ENCODE measurements at regions not wholly inside any gene's neighbourhood (a gene's known extent, or its start where the extent isn't known, plus 50 kb on each side); places are given as distances from the start of the nearest gene placed in this dataset.

- no peaks in the 10 kb centered on the region for H3K36me3 Mint-ChIP-seq (ENCODE audit: low read depth, unreplicated experiment)
- no peaks in the 10 kb centered on the region for H3K4me1 ChIP-seq (ENCODE audit: insufficient read depth, low read length)
- H3K9ac ChIP-seq (ENCODE audit: low read length), result no peak overlapping the region
- H3K36me3 ChIP-seq (ENCODE audit: insufficient read depth, low read length), result no peaks in the 10 kb centered on the region
- no peak overlapping the region for H3K4me3 ChIP-seq (ENCODE audit: insufficient read depth, low read depth, low read length)
- no peak for DNase-seq (ENCODE audit: low read depth)
- no peaks in the 10 kb centered on the region for H3K9me3 ChIP-seq (ENCODE audit: insufficient read depth, low read depth, low read length)
- H3K4me2 ChIP-seq (ENCODE audit: low read length), result no peak overlapping the region
- H3K27ac ChIP-seq (ENCODE audit: low read depth, low read length), result no peak overlapping the region
- no peaks in the 10 kb centered on the region for H4K20me1 ChIP-seq (ENCODE audit: insufficient read depth, low read length)
- H3K27me3 Mint-ChIP-seq (ENCODE audit: low read depth, unreplicated experiment), result peaks cover 3% of the 10 kb centered on the region
- TF ChIP-seq CTCF (IDR thresholded peaks at IDR 0.05; ENCODE audit: insufficient read depth, low read depth, low read length), result no peak
- TF ChIP-seq EZH2 (IDR thresholded peaks at IDR 0.05; ENCODE audit: insufficient read depth, low read length), result no peak
- H3K4me3 Mint-ChIP-seq (ENCODE audit: unreplicated experiment), result no peak overlapping the region
- H3K4me1 Mint-ChIP-seq (ENCODE audit: low read depth, unreplicated experiment), result no peaks in the 10 kb centered on the region
- no peak for FAIRE-seq
- H3K9me3 Mint-ChIP-seq (ENCODE audit: unreplicated experiment), result peaks cover 6% of the 10 kb centered on the region
- H3K79me2 ChIP-seq (ENCODE audit: insufficient read depth, low read length), result no peaks in the 10 kb centered on the region
- H3K27me3 ChIP-seq (ENCODE audit: insufficient read depth, low read length), result no peaks in the 10 kb centered on the region
- no peak overlapping the region for H2AFZ ChIP-seq (ENCODE audit: low read depth, low read length)
- H3K27ac Mint-ChIP-seq (ENCODE audit: unreplicated experiment), result no peak overlapping the region
These were observed 334.0 kb downstream of the SOX2 start for GRCh38 chr3:182045736-182046135.

GRCh38 chr3:182046166-182046764 is 334.5 kb downstream of the SOX2 start:
- H4K20me1 ChIP-seq (ENCODE audit: insufficient read depth, low read length), result no peaks in the 10 kb centered on the region
- no peak for FAIRE-seq
- no peaks in the 10 kb centered on the region for H3K36me3 ChIP-seq (ENCODE audit: insufficient read depth, low read length)
- H3K79me2 ChIP-seq (ENCODE audit: insufficient read depth, low read length), result no peaks in the 10 kb centered on the region
- TF ChIP-seq CTCF (IDR thresholded peaks at IDR 0.05; ENCODE audit: insufficient read depth, low read depth, low read length) (no peak), EZH2 (IDR thresholded peaks at IDR 0.05; ENCODE audit: insufficient read depth, low read length) (no peak)
- no peak overlapping the region for H3K4me3 Mint-ChIP-seq (ENCODE audit: unreplicated experiment)
- H3K27me3 ChIP-seq (ENCODE audit: insufficient read depth, low read length), result no peaks in the 10 kb centered on the region
- no peaks in the 10 kb centered on the region for H3K4me1 Mint-ChIP-seq (ENCODE audit: low read depth, unreplicated experiment)
- peaks cover 3% of the 10 kb centered on the region for H3K27me3 Mint-ChIP-seq (ENCODE audit: low read depth, unreplicated experiment)
- no peaks in the 10 kb centered on the region for H3K9me3 ChIP-seq (ENCODE audit: insufficient read depth, low read depth, low read length)
- peaks cover 6% of the 10 kb centered on the region for H3K9me3 Mint-ChIP-seq (ENCODE audit: unreplicated experiment)
- no peaks in the 10 kb centered on the region for H3K4me1 ChIP-seq (ENCODE audit: insufficient read depth, low read length)
- H3K27ac ChIP-seq (ENCODE audit: low read depth, low read length), result no peak overlapping the region
- H3K4me3 ChIP-seq (ENCODE audit: insufficient read depth, low read depth, low read length), result no peak overlapping the region
- no peak for DNase-seq (ENCODE audit: low read depth)
- H3K27ac Mint-ChIP-seq (ENCODE audit: unreplicated experiment), result no peak overlapping the region
- no peak overlapping the region for H3K4me2 ChIP-seq (ENCODE audit: low read length)
- H3K9ac ChIP-seq (ENCODE audit: low read length), result no peak overlapping the region
- no peak overlapping the region for H2AFZ ChIP-seq (ENCODE audit: low read depth, low read length)
- H3K36me3 Mint-ChIP-seq (ENCODE audit: low read depth, unreplicated experiment), result no peaks in the 10 kb centered on the region

DNA sequence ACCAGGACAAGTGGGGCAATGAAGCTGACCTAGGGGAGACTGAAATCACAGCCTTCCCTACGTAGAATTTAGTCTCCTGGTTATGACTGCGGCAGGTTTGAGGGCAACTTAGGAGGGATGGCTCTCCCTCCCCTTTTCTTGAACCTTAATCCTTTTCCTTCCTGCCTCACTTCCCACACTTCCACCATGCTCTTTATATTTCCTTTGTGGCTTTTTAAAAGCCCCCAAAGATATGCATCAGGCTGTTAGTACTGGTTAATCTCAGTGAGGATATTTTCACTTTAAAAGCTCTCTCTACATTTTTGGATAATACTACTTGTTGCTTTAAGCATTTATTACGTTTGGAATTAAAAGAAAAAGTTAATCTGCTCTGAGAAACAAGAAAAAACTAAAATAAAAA is 339.2 kb downstream of the SOX2 start:
- Mint-ChIP-seq H3K4me3 (ENCODE audit: unreplicated experiment) (no peak overlapping the region), H3K36me3 (ENCODE audit: low read depth, unreplicated experiment) (no peaks in the 10 kb centered on the region), H3K9me3 (ENCODE audit: unreplicated experiment) (peaks cover 1% of the 10 kb centered on the region), H3K4me1 (ENCODE audit: low read depth, unreplicated experiment) (no peaks in the 10 kb centered on the region), H3K27me3 (ENCODE audit: low read depth, unreplicated experiment) (peaks cover 3% of the 10 kb centered on the region), H3K27ac (ENCODE audit: unreplicated experiment) (no peak overlapping the region)
- TF ChIP-seq EZH2 (IDR thresholded peaks at IDR 0.05; ENCODE audit: insufficient read depth, low read length) (no peak), CTCF (IDR thresholded peaks at IDR 0.05; ENCODE audit: insufficient read depth, low read depth, low read length) (no peak)
- Histone ChIP-seq H3K4me3 (ENCODE audit: insufficient read depth, low read depth, low read length) (no peak overlapping the region), H3K36me3 (ENCODE audit: insufficient read depth, low read length) (no peaks in the 10 kb centered on the region), H3K27me3 (ENCODE audit: insufficient read depth, low read length) (no peaks in the 10 kb centered on the region), H3K27ac (ENCODE audit: low read depth, low read length) (no peak overlapping the region), H3K79me2 (ENCODE audit: insufficient read depth, low read length) (no peaks in the 10 kb centered on the region), H3K9ac (ENCODE audit: low read length) (no peak overlapping the region), H3K4me2 (ENCODE audit: low read length) (no peak overlapping the region), H4K20me1 (ENCODE audit: insufficient read depth, low read length) (no peaks in the 10 kb centered on the region), H3K9me3 (ENCODE audit: insufficient read depth, low read depth, low read length) (no peaks in the 10 kb centered on the region), H3K4me1 (ENCODE audit: insufficient read depth, low read length) (no peaks in the 10 kb centered on the region), H2AFZ (ENCODE audit: low read depth, low read length) (no peak overlapping the region)
- FAIRE-seq, result no peak
- no peak for DNase-seq (ENCODE audit: low read depth)

All from astrocyte (in vitro differentiated cells and primary cell).